CD4-positive, CD25-positive, alpha-beta regulatory T cell (primary cell): ENCODE measurements at regions not wholly inside any gene's neighbourhood (a gene's known extent, or its start where the extent isn't known, plus 50 kb on each side); places are given as distances from the start of the nearest gene placed in this dataset.

Experiments
- ATAC-seq, 2 donors: fragments of 150-1000 bp; cut with Tn5 transposase; one replicate each; pipeline ENCODE4 v1.10.0; 2021; ENCODE audit warnings: low read depth in 2 of 2, moderate number of reproducible peaks in 2 of 2, moderate library complexity in 1 of 2
- DNase-seq, 3 donors: peaks; one replicate each; pipeline versions ENCODE4 v3.0.0 to v3.0.0-alpha.2; 2012 to 2022; ENCODE audit warnings: mixed read lengths in 1 of 3
- H3K27ac ChIP-seq: one replicate; pipeline ENCODE4 v1.7.0; 2013; ENCODE audit warnings: mild to moderate bottlenecking, low read length; ENCODE audit not compliant: insufficient read depth, poor library complexity, severe bottlenecking
- H3K27me3 ChIP-seq: one replicate; pipeline ENCODE4 v1.7.0; 2013; ENCODE audit warnings: low read length; ENCODE audit not compliant: control insufficient read depth, insufficient read depth
- H3K36me3 ChIP-seq: one replicate; pipeline ENCODE4 v1.7.0; 2013; ENCODE audit warnings: mild to moderate bottlenecking, low read length, moderate library complexity; ENCODE audit not compliant: control insufficient read depth, insufficient read depth
- H3K4me1 ChIP-seq: 2 replicates; pipeline ENCODE4 v1.7.0; 2013; ENCODE audit warnings: mild to moderate bottlenecking, low read length; ENCODE audit not compliant: insufficient read depth, control insufficient read depth, poor library complexity, severe bottlenecking
- H3K4me3 ChIP-seq: one replicate; pipeline ENCODE4 v1.7.0; 2013; ENCODE audit warnings: low read depth, mild to moderate bottlenecking, low read length, moderate library complexity
- H3K9me3 ChIP-seq, 2 experiments: 1 replicate in 1 of 2; 2 replicates in 1 of 2; pipeline ENCODE4 v1.7.0; 2013; ENCODE audit warnings: low read length in 2 of 2, mild to moderate bottlenecking in 1 of 2, moderate library complexity in 1 of 2; ENCODE audit not compliant: control insufficient read depth in 2 of 2
- H3K27ac Mint-ChIP-seq, 3 donors: one replicate each; pipeline ENCODE4 v1.8.0; 2020 to 2022; ENCODE audit warnings: mild to moderate bottlenecking in 3 of 3, mixed read lengths in 3 of 3, moderate library complexity in 2 of 3
- H3K27me3 Mint-ChIP-seq: one replicate; pipeline ENCODE4 v1.8.0; 2022; ENCODE audit warnings: mild to moderate bottlenecking, mixed read lengths
- H3K36me3 Mint-ChIP-seq: one replicate; pipeline ENCODE4 v1.8.0; 2020; ENCODE audit warnings: mixed read lengths
- H3K4me1 Mint-ChIP-seq, 4 donors: one replicate each; pipeline ENCODE4 v1.8.0; 2020 to 2022; ENCODE audit warnings: mixed read lengths in 4 of 4, mild to moderate bottlenecking in 1 of 4
- H3K4me3 Mint-ChIP-seq, 4 donors: one replicate each; pipeline ENCODE4 v1.8.0; 2020 to 2022; ENCODE audit warnings: mild to moderate bottlenecking in 4 of 4, mixed read lengths in 4 of 4, moderate library complexity in 3 of 4
- H3K9me3 Mint-ChIP-seq, 7 donors: one replicate each; pipeline ENCODE4 v1.8.0; 2020 to 2022; ENCODE audit warnings: mixed read lengths in 7 of 7, mild to moderate bottlenecking in 3 of 7, moderate library complexity in 2 of 7

DNA sequence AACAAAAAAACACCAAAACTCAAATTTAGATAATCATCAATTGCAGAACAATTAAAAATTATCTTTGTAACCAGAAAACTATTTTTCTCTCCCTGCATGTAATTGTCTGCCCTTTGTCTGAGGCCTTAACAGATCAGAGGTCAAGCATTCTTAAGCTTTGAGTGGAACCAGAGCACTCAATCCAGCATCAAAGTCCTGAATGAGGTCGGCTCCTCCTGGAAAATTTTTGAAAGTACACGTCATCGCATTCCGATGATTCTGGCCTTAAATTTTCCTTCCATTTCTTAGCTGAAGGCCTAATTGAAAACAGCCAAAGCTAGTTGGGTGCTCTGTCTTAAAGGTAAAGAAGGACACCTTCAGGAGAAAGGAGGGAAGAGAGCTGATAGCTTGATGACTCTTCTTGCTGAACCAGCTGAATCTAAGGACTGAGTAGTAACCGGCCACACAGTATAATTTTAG is 510.2 kb upstream of the SULF2 start:
- peaks cover 14% of the 10 kb centered on the region for H3K27me3 Mint-ChIP-seq
- Histone ChIP-seq H3K27ac (no peak overlapping the region), H3K36me3 (no peaks in the 10 kb centered on the region), H3K27me3 (no peaks in the 10 kb centered on the region), H3K4me1 (no peaks in the 10 kb centered on the region), H3K4me3 (no peak overlapping the region), H3K9me3 (no peaks in the 10 kb centered on the region)
- H3K4me1 Mint-ChIP-seq, result no peaks in the 10 kb centered on the region
- H3K4me3 Mint-ChIP-seq, result no peak overlapping the region
- peaks cover 0 to 1% (median 0%) of the 10 kb centered on the region in 7 donors for H3K9me3 Mint-ChIP-seq
- ATAC-seq (no peak), DNase-seq (no peak)
- H3K27ac Mint-ChIP-seq, result no peak overlapping the region
- H3K36me3 Mint-ChIP-seq, result no peaks in the 10 kb centered on the region

DNA sequence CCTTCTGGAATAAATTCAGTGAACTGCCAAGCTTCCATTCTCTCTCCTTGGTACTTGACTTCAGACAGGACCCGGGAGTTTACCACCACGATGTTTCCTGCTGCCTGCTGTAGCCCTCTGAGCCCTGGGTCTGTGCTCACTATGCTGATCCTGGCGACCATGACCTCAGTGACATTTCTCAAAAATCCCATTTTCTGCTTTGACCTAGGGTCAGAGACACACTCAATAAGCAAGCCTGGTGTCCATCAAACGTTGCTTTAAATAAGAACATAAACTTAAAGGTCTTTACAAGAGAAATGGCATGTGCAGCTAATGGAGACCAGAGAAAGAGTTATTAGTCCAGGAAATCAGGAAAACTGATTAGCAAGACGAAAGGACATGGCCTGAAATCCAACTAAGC is 509.7 kb upstream of the SULF2 start:
- ATAC-seq (no peak), DNase-seq (no peak)
- H3K27ac Mint-ChIP-seq, result no peak overlapping the region
- no peaks in the 10 kb centered on the region for H3K36me3 Mint-ChIP-seq
- no peaks in the 10 kb centered on the region for H3K4me1 Mint-ChIP-seq
- H3K4me3 Mint-ChIP-seq, result no peak overlapping the region
- H3K27ac ChIP-seq, result no peak overlapping the region
- no peak overlapping the region for H3K4me3 ChIP-seq
- H3K4me1 ChIP-seq, result no peaks in the 10 kb centered on the region
- peaks cover 15% of the 10 kb centered on the region for H3K27me3 Mint-ChIP-seq
- peaks cover 0 to 1% (median 0%) of the 10 kb centered on the region in 7 donors for H3K9me3 Mint-ChIP-seq
- no peaks in the 10 kb centered on the region for H3K36me3 ChIP-seq
- H3K27me3 ChIP-seq, result no peaks in the 10 kb centered on the region
- H3K9me3 ChIP-seq, result no peaks in the 10 kb centered on the region

DNA sequence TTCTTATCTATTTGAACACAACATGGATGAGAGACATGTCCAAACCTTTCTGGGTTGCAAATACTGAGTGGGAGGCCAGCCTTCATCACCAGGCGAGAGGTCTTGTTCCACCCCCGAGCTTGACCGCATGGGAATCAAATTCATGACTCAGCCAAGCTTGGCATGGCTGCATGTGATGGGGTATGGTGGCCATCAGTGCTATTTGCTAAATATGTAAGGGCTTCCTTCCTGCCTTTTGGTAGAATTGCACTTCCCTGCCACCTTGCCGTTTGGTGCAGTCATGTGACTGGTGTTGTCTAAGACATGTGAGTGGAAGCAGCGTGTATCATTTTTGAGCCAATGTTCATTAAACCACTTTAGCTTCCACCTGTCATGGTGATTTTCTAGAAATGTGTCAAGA is 508.9 kb upstream of the SULF2 start:
- no peak for ATAC-seq
- no peaks in the 10 kb centered on the region for H3K4me1 Mint-ChIP-seq
- no peak overlapping the region for H3K27ac Mint-ChIP-seq
- Histone ChIP-seq H3K27ac (no peak overlapping the region), H3K36me3 (no peaks in the 10 kb centered on the region), H3K27me3 (no peaks in the 10 kb centered on the region), H3K4me1 (no peaks in the 10 kb centered on the region), H3K9me3 (no peaks in the 10 kb centered on the region), H3K4me3 (no peak overlapping the region)
- no peaks in the 10 kb centered on the region for H3K36me3 Mint-ChIP-seq
- peaks cover 16% of the 10 kb centered on the region for H3K27me3 Mint-ChIP-seq
- no peak for DNase-seq
- no peak overlapping the region for H3K4me3 Mint-ChIP-seq
- peaks cover 0 to 1% (median 0%) of the 10 kb centered on the region in 7 donors for H3K9me3 Mint-ChIP-seq

DNA sequence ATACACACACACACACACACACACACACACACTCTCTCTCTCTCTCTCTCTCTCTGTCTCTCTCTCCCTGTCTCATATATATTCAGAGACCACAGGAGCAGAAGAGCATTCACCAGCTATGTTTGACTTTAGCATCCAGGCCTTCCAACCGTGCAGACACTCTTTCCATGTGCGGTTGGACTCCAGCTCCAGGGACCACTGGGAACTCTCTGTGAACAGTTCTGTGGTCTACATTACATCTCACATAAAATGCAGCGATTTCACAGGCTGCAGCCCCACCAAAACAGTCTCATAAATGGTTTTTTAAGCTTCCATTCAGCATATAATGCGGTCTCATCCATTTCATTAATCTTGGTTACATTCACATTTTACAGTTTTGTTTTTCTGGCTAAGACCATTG is 508.4 kb upstream of the SULF2 start:
- Mint-ChIP-seq H3K4me1 (no peaks in the 10 kb centered on the region), H3K27me3 (peaks cover 16% of the 10 kb centered on the region), H3K36me3 (no peaks in the 10 kb centered on the region), H3K9me3 (peaks cover 0 to 1% (median 0%) of the 10 kb centered on the region in 7 donors), H3K4me3 (no peak overlapping the region), H3K27ac (no peak overlapping the region)
- no peak for DNase-seq
- H3K27me3 ChIP-seq, result no peaks in the 10 kb centered on the region
- H3K27ac ChIP-seq, result no peak overlapping the region
- no peaks in the 10 kb centered on the region for H3K36me3 ChIP-seq
- H3K4me1 ChIP-seq, result no peaks in the 10 kb centered on the region
- no peaks in the 10 kb centered on the region for H3K9me3 ChIP-seq
- ATAC-seq, result no peak
- H3K4me3 ChIP-seq, result no peak overlapping the region

DNA sequence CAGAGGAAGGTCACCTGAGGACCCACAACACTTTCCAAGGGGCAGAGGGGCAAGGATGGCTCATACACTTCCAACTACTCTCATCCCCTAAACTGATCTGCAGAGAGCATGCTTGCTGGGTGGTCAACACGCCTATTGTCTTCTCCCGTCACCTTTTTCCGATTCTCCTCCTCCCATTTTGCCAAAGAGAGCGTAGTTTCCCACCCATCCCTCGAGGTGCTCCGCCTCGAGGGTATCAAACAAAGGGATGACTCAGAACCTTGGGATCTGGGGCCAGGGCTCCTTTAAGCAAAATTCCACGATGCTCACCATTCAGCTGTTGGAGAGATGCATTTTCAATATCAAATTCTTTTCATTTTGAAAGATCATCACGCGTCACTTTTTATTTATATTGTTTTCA is 507.5 kb upstream of the SULF2 start:
- H3K27me3 ChIP-seq, result no peaks in the 10 kb centered on the region
- no peaks in the 10 kb centered on the region for H3K4me1 ChIP-seq
- DNase-seq (no peak), ATAC-seq (no peak)
- Mint-ChIP-seq H3K36me3 (no peaks in the 10 kb centered on the region), H3K9me3 (peaks cover 0 to 1% (median 0%) of the 10 kb centered on the region in 7 donors), H3K27me3 (peaks cover 15% of the 10 kb centered on the region), H3K27ac (peak overlapping the region in 1 of 3 donors; percentile 81), H3K4me3 (no peak overlapping the region), H3K4me1 (no peaks in the 10 kb centered on the region)
- H3K27ac ChIP-seq, result no peak overlapping the region
- no peaks in the 10 kb centered on the region for H3K36me3 ChIP-seq
- H3K9me3 ChIP-seq, result no peaks in the 10 kb centered on the region
- H3K4me3 ChIP-seq, result no peak overlapping the region

DNA sequence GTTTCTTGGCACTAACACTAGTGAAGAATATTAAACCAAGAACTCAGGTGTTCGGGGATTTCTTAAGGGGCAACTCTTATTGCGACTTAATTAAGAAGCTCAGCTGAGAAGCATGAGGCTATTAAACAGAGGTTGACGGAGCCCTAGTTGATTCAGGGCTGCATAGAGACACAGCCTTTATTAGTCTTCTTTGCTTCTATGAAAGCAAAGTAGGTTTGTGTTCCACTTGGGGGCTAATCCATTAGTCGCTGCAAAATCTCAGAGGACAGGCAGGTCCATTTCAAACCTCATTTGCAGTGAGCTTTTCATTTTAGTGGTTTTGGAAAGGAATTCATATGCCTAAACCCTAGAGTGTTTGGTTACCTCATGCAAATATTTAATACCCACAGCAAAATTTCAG is 506.6 kb upstream of the SULF2 start:
- DNase-seq, result no peak
- H3K4me1 Mint-ChIP-seq, result no peaks in the 10 kb centered on the region

DNA sequence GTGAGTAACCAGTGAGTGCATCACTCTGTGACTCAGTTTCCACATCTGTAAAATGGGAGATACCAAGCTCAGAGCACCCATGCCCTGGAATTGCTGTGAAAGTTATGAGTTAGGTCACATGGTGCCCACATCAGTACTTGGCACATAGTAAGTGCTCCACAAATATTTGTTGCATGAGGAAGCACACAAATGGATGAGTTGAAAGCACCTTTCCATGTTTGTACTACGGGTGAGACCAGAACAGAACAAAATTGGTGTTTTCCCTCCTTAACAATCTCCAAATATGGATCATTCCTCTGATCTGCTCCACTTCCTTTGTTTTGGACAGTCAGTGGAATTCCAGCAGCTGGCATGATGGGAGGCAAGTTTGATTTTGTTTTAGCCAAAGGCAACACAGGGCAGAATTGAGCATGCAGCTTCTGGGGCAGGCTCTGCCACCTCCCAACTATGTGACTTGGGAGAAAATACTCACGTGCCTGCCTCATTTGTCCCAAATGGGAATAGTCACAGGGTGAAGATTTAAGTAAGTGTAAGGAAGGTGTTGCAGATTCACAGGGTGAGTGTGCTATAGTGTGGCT is 503.7 kb upstream of the SULF2 start:
- H3K27me3 Mint-ChIP-seq, result peaks cover 29% of the 10 kb centered on the region
- Histone ChIP-seq H3K36me3 (no peaks in the 10 kb centered on the region), H3K27ac (no peak overlapping the region), H3K4me1 (no peaks in the 10 kb centered on the region), H3K4me3 (no peak overlapping the region), H3K27me3 (no peaks in the 10 kb centered on the region), H3K9me3 (no peaks in the 10 kb centered on the region)
- no peak for DNase-seq
- no peaks in the 10 kb centered on the region for H3K36me3 Mint-ChIP-seq
- no peaks in the 10 kb centered on the region for H3K4me1 Mint-ChIP-seq
- no peak overlapping the region for H3K4me3 Mint-ChIP-seq
- H3K27ac Mint-ChIP-seq, result no peak overlapping the region
- ATAC-seq, result no peak
- no peaks in the 10 kb centered on the region for H3K9me3 Mint-ChIP-seq

More for the DNA sequence above, 506.6 kb upstream of the SULF2 start:
- Histone ChIP-seq H3K27me3 (no peaks in the 10 kb centered on the region), H3K36me3 (no peaks in the 10 kb centered on the region), H3K4me1 (no peaks in the 10 kb centered on the region), H3K4me3 (no peak overlapping the region), H3K27ac (no peak overlapping the region), H3K9me3 (no peaks in the 10 kb centered on the region)
- H3K9me3 Mint-ChIP-seq, result no peaks in the 10 kb centered on the region
- H3K27ac Mint-ChIP-seq, result no peak overlapping the region
- no peaks in the 10 kb centered on the region for H3K36me3 Mint-ChIP-seq
- no peak for ATAC-seq
- peaks cover 15% of the 10 kb centered on the region for H3K27me3 Mint-ChIP-seq
- H3K4me3 Mint-ChIP-seq, result no peak overlapping the region

DNA sequence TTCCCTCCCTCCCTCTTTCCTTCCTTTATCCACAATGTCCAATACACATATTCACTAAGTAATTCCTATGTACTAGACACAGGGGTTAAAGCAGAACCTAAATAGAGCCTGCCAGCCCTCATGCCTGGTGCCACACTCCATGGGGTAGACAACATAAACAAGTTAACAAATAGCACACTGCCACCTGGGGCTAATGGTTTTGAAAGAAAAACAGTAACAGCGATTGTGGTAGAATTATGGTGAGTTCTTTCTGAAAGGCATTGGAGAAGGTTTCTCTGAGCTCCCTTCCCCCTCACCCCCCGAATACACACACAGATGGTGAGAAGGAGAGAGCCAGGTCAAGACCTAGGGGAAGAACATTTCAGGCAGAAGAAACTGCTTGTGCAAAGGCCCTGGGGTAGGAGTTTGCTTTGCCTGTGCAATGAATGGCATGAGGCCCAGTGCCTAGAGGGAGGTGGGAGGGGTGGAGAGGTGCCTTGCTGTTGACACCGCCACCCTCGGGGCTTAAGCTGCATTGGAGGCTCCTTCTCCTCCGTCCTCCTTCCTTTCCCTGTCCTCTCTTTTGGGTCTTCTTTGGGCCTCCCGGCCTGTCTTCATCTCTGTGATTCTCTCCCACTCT is 502.4 kb upstream of the SULF2 start:
- H3K4me1 ChIP-seq, result no peaks in the 10 kb centered on the region
- no peak overlapping the region for H3K27ac ChIP-seq
- no peaks in the 10 kb centered on the region for H3K9me3 ChIP-seq
- Mint-ChIP-seq H3K27ac (no peak overlapping the region), H3K36me3 (no peaks in the 10 kb centered on the region), H3K27me3 (peaks cover 29% of the 10 kb centered on the region), H3K4me1 (no peaks in the 10 kb centered on the region), H3K9me3 (no peaks in the 10 kb centered on the region), H3K4me3 (no peak overlapping the region)
- no peak for DNase-seq
- ATAC-seq, result no peak
- no peaks in the 10 kb centered on the region for H3K36me3 ChIP-seq
- peaks cover 3% of the 10 kb centered on the region for H3K27me3 ChIP-seq
- no peak overlapping the region for H3K4me3 ChIP-seq
